ENCODE measurements at regions not wholly inside any gene's neighbourhood (a gene's known extent, or its start where the extent isn't known, plus 50 kb on each side); places are given as distances from the start of the nearest gene placed in this dataset.
A peak's percentile ranks its signal among the peaks of the same experiment; 100 is the strongest.

- no peaks in the 10 kb centered on the region for H3K36me3 ChIP-seq (ENCODE audit: control insufficient read depth in 2 of 2, extremely low read depth in 1 of 2, insufficient read depth in 2 of 2, low read length in 2 of 2)
- DNase-seq (ENCODE audit: low read depth, low spot score) (no peak), FAIRE-seq (no peak)
- no peaks in the 10 kb centered on the region for H3K79me2 ChIP-seq (ENCODE audit: control insufficient read depth, insufficient read depth, low read length)
- TF ChIP-seq CTCF (optimal IDR thresholded peaks at IDR 0.05 in 1 of 3, IDR thresholded peaks at IDR 0.05 in 1 of 3, conservative IDR thresholded peaks at IDR 0.05 in 1 of 3; ENCODE audit: extremely low read depth in 1 of 3, insufficient read depth in 2 of 3, low read length in 3 of 3) (no peak), EZH2 (IDR thresholded peaks at IDR 0.05; ENCODE audit: low read length) (no peak)
- no peaks in the 10 kb centered on the region for H3K9me3 ChIP-seq (ENCODE audit: control insufficient read depth, low read depth, low read length)
- dilution Hi-C loops (cut with MboI; ENCODE audit: extremely low pct_ligation_motif_present, low sequenced_read_pairs) = no loop called here
- H3K4me1 ChIP-seq (ENCODE audit: control insufficient read depth, extremely low read depth, insufficient read depth, low read length) = peaks cover 6% of the 10 kb centered on the region
- H2AFZ ChIP-seq (ENCODE audit: control insufficient read depth, low read length) = no peak overlapping the region
- H3K4me2 ChIP-seq (ENCODE audit: control insufficient read depth, extremely low read depth, insufficient read depth, low read depth, low read length) = no peak overlapping the region
- H3K27me3 ChIP-seq (ENCODE audit: control insufficient read depth, extremely low read depth, insufficient read depth, low read length) = no peaks in the 10 kb centered on the region
- no peak overlapping the region for H3K9ac ChIP-seq (ENCODE audit: control insufficient read depth, extremely low read depth, insufficient read depth, low read length)
- no peaks in the 10 kb centered on the region for H3K9me1 ChIP-seq (ENCODE audit: control insufficient read depth, extremely low read depth, insufficient read depth, low read length)
- no peak overlapping the region for H3K27ac ChIP-seq (ENCODE audit: control insufficient read depth, insufficient read depth, low read length)
- no peaks in the 10 kb centered on the region for H4K20me1 ChIP-seq (ENCODE audit: control insufficient read depth, extremely low read depth, insufficient read depth, low read length)
- no peak overlapping the region for H3K4me3 ChIP-seq (ENCODE audit: control insufficient read depth in 2 of 3, extremely low read depth in 1 of 3, insufficient read depth in 2 of 3, low read depth in 1 of 3, low read length in 3 of 3)
Measured at GRCh38 chr10:89901895-89902294, 200.5 kb downstream of the KIF20B start.

GRCh38 chr10:89904755-89905154, 203.4 kb downstream of the KIF20B start:
- Histone ChIP-seq H3K4me1 (ENCODE audit: control insufficient read depth, extremely low read depth, insufficient read depth, low read length) (peaks cover 6% of the 10 kb centered on the region), H3K27ac (ENCODE audit: control insufficient read depth, insufficient read depth, low read length) (no peak overlapping the region)
- DNase-seq (ENCODE audit: low read depth, low spot score) = no peak

More at GRCh38 chr10:89904755-89905154, 203.4 kb downstream of the KIF20B start:
- Histone ChIP-seq H3K9me3 (ENCODE audit: control insufficient read depth, low read depth, low read length) (no peaks in the 10 kb centered on the region), H2AFZ (ENCODE audit: control insufficient read depth, low read length) (no peak overlapping the region), H4K20me1 (ENCODE audit: control insufficient read depth, extremely low read depth, insufficient read depth, low read length) (no peaks in the 10 kb centered on the region), H3K9ac (ENCODE audit: control insufficient read depth, extremely low read depth, insufficient read depth, low read length) (no peak overlapping the region), H3K4me2 (ENCODE audit: control insufficient read depth, extremely low read depth, insufficient read depth, low read depth, low read length) (no peak overlapping the region), H3K27me3 (ENCODE audit: control insufficient read depth, extremely low read depth, insufficient read depth, low read length) (no peaks in the 10 kb centered on the region), H3K36me3 (ENCODE audit: control insufficient read depth in 2 of 2, extremely low read depth in 1 of 2, insufficient read depth in 2 of 2, low read length in 2 of 2) (no peaks in the 10 kb centered on the region), H3K4me3 (ENCODE audit: control insufficient read depth in 2 of 3, extremely low read depth in 1 of 3, insufficient read depth in 2 of 3, low read depth in 1 of 3, low read length in 3 of 3) (no peak overlapping the region), H3K79me2 (ENCODE audit: control insufficient read depth, insufficient read depth, low read length) (no peaks in the 10 kb centered on the region), H3K9me1 (ENCODE audit: control insufficient read depth, extremely low read depth, insufficient read depth, low read length) (no peaks in the 10 kb centered on the region)
- no peak for TF ChIP-seq CTCF (optimal IDR thresholded peaks at IDR 0.05 in 1 of 3, IDR thresholded peaks at IDR 0.05 in 1 of 3, conservative IDR thresholded peaks at IDR 0.05 in 1 of 3; ENCODE audit: extremely low read depth in 1 of 3, insufficient read depth in 2 of 3, low read length in 3 of 3)
- TF ChIP-seq EZH2 (IDR thresholded peaks at IDR 0.05; ENCODE audit: low read length) = no peak
- dilution Hi-C loops (cut with MboI; ENCODE audit: extremely low pct_ligation_motif_present, low sequenced_read_pairs) = no loop called here
- peak; percentile 62 for FAIRE-seq
